AG08395 (cell line): ENCODE measurements at regions not wholly inside any gene's neighbourhood (a gene's known extent, or its start where the extent isn't known, plus 50 kb on each side); places are given as distances from the start of the nearest gene placed in this dataset.
"Not testable (repeated sequence)": the region's sequence is repeated elsewhere in the genome, so short reads cannot be mapped to it uniquely, and the experiment has no call there.

Experiments used
- DNase-seq: peaks from one replicate; pipeline ENCODE4 v3.0.0; 2012; ENCODE audit warnings: mixed read lengths, low spot score

GRCh38 chr12:23084236-23084995 is 459.4 kb downstream of the ETNK1 start:
- no peak for DNase-seq

GRCh38 chr12:23088594-23088993 is 463.6 kb downstream of the ETNK1 start:
- no peak for DNase-seq

- DNase-seq, result no peak
Measured at GRCh38 chr12:23093488-23093887, 468.5 kb downstream of the ETNK1 start.

DNA sequence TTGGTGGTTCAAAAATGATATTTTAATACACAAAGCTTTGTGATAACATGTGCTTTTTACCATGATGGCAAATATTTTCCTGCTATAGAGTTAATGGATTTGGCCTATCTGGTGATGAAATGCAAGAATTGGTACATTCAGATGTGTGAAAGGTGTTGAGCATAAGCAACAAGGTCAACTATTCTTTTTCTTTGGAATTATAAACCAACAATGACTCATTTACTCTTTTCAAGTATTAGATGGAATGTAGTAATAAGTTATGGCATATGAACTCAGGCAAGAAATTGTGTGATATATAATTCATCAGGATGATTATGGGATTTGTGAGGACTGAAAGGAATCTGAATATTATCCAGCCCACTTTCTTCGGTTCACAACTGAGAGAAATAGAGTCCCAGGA is 471.4 kb downstream of the ETNK1 start:
- DNase-seq, result no peak

- no peak for DNase-seq
Measured at GRCh38 chr12:23098110-23098509, 473.1 kb downstream of the ETNK1 start.

DNA sequence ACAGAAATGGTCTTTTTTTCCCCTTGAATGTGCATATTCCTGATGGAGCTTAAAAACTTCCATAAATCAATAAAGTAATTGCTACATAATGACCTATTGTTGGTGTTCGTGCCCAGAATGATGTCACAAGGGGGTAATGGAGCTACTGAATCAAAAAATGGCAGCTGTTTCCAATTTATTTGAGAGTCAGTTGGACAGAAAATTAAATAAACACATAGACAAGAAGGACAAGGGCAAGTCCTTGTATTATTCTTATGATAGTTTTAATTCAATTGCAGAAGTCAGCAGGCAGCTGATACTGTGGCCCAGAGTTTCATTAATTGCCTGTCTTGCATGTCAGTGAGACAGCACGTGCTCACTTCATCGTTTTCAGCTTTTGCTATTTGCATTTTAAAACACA is 473.5 kb downstream of the ETNK1 start:
- no peak for DNase-seq

GRCh38 chr12:23099104-23099503 is 474.1 kb downstream of the ETNK1 start:
- DNase-seq, result no peak

DNA sequence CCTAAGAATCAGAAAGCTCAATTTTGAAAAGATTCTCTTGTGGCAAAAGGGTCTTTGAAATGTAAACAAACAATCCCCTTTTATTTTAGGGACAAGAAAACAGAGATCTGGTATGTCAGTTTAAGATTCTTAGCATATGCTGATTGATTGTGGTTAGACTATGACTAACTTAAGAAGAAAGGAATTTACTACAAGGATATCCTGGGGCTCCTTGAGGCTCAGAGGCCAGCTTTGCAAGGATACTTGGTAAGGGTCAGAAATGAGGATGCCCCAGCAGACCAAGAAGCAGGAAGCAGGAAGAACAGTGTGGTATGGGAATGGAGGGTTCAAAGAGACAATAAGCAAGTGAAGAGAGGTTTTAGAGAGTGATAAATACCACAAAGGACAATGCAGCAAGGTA is 474.6 kb downstream of the ETNK1 start:
- no peak for DNase-seq

DNA sequence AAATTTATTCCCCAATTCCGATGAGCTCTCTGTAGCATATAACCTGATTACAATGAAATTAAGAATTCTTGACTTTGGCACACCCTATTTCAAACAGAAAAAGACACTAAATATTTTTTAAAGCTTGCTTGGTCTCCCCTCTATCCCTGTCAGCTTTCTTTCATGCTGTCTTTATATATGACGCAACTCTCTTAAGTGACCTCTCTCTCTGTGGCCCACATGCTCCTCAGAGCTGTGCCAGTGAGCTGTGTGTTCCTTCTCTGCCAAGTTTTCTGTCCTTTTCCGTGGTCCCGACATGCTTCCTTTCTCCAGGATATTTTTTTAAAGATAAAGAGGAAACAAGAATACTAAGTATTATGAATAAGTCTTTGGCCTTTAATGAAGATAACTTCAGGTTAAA is 484.0 kb downstream of the ETNK1 start:
- DNase-seq, result no peak

- no peak for DNase-seq
Measured at GRCh38 chr12:23113781-23114180, 488.8 kb downstream of the ETNK1 start.

DNA sequence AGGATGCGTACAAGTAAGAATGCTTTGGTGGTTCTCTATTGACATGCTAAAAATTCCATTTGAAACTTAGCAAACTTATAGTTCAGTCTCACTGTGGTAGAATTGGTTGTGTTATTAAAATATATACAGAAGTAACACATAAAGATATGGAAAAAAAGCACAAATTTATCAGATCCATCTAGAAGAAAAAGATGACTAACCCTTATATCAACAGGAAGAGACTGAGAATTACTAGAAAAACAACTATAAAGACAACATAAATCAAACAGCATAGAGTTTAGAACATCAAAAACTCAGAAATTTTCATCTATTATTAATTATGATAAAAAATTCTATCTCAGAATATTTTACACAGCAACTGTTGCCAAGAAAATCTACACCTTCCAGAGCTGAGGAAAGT is 491.0 kb downstream of the ETNK1 start:
- DNase-seq, result no peak

- DNase-seq, result no peak
Measured at GRCh38 chr12:23126794-23127193, 501.8 kb downstream of the ETNK1 start.

DNA sequence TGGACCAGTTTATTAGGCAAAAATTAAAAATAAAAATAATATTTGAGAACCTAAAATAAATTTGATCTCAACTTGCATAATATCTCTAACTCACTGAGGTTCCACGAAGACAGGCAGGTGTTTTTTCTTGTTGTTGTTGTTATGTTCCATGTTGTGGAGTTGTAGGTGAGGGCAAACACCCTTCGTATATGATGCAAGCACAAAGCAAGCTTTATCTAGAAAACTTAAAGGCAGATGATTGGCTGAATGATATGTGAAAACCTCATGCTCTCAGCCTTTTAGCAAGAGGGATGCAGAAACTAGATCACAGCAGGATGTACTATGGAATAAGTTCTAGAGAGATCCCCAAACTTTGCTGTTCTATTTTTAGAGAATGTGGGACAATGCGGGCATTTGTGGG is 502.7 kb downstream of the ETNK1 start:
- no peak for DNase-seq

DNA sequence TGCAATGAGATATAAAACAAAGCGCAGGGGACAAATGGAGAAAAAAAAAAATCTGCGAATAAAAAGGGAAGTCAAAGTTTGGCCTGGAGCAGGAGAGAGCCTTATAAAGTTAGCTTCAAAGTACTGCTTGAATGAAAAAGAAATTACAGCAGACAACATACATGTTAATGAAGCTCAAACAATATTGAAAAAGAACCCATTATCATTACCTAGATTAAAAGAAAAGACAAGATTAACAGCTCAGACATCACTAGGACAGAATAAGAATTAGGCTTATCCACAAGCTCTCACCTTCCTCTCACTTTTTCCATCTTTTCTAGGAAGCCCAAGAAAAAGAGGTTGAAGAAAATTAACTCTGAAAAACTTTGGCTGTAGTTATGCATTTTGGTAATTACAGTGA is 503.5 kb downstream of the ETNK1 start:
- DNase-seq, result no peak

GRCh38 chr12:23132357-23132756 is 507.4 kb downstream of the ETNK1 start:
- no peak for DNase-seq

GRCh38 chr12:23133471-23133870 is 508.5 kb downstream of the ETNK1 start:
- no peak for DNase-seq

DNA sequence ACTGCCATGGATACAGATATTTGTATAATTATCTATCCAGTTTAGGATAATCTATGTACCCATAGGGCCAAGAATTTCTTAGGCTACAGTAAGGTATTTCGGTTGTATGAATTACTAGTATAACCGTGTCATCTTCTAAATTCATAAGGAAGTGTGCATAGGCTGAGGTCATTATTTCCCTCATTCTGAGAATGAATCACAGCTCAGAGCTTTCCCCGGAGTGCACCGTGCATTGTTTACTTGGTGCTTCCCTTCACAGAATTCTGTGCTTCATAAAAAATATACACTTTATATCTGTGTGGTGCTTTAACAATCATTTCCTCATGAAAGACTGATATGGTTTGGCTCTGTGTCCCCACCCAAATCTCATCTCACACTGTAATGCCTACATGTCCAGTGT is 514.1 kb downstream of the ETNK1 start:
- DNase-seq, result no peak

- DNase-seq, result no peak
Measured at GRCh38 chr12:23140710-23141109, 515.7 kb downstream of the ETNK1 start.

GRCh38 chr12:23141335-23141734 is 516.4 kb downstream of the ETNK1 start:
- no peak for DNase-seq

DNA sequence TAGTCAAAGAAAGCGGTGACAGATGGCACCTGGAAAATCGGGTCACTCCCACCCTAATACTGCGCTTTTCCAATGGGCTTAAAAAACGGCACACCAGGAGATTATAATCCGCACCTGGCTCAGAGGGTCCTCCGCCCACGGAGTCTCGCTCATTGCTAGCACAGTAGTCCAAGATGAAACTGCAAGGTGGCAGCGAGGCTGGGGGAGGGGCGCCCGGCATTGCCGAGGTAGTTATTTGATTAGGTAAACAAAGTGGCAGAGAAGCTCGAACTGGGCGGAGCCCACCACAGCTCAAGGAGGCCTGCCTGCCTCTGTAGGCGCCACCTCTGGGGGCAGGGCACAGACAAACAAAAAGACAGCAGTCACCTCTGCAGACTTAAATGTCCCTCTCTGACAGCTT is 521.1 kb downstream of the ETNK1 start:
- DNase-seq, result not testable (repeated sequence)

GRCh38 chr12:23168459-23168858 is 543.5 kb downstream of the ETNK1 start:
- no peak for DNase-seq

DNA sequence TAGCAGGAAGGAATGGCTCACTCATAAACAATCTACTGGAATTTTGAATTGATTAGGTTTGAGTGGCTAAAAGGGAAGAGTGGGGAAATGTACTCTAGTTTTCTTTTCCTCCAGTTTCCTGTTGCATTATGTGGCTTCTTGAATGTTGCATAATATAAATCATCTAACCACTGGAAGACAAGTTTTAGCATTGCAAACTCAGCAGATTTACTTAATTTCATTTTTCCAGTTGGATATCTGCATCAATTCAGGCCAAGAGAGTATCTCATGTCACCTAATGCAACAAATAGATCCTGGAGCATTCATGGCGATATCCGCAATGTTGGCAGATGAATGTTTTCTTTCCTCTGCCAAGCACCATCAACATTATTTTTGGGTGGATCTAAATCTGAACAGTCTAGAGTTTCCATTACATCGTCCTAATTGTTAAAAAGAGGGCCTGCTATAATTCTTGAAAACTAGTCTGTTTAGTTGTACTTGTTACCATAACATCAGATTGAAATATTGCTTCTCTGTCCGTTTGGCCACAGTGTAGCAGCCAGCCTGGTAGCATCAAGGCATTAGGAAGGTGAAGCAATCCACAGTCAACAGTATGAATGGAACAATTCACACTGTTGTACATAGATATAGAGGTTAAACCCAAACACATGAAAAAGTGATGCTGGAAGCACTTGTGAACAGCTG is 544.2 kb downstream of the ETNK1 start:
- DNase-seq, result no peak

GRCh38 chr12:23169696-23170013 is 544.7 kb downstream of the ETNK1 start:
- DNase-seq, result no peak

DNA sequence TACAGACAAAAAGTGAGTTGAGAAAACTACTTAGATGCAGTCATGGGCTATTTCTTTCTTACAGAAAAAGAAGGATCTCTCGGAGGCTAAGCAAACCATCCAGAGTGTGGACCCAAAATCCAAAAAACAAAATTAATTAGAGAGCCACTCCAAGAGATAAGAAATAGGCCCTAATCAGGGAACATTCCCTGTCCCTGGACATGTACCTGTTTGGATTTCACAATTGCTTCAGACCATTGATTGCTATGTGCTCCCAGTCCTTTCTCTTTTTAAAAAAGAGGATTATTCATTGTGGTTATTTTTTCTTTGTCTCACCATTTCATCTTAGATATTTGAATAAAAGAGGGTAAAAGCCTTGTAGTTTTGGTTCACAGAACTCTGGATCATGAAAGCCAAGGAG is 549.9 kb downstream of the ETNK1 start:
- DNase-seq, result no peak
